BJ (cell line): ENCODE measurements at regions not wholly inside any gene's neighbourhood (a gene's known extent, or its start where the extent isn't known, plus 50 kb on each side); places are given as distances from the start of the nearest gene placed in this dataset.
A peak's percentile ranks its signal among the peaks of the same experiment; 100 is the strongest.

Experiments used
- CTCF ChIA-PET: fragments of 350-600 bp; formaldehyde crosslinking; extraction: SDS; loops from one replicate; lab custom pipeline; 2021; ENCODE audit warnings: antibody characterized with exemption, inconsistent platforms; lab: Yijun Ruan, JAX
- POLR2A ChIA-PET: fragments of 300-600 bp; sonication (Branson Sonifier 250); formaldehyde crosslinking; extraction: SDS; loops from one replicate; lab custom pipeline; 2021; ENCODE audit warnings: antibody characterized with exemption; lab: Charles Lee
- DNase-seq: peaks from one replicate; pipeline ENCODE4 v3.0.0-alpha.2; 2011; ENCODE audit warnings: low read depth
- H3K27me3 ChIP-seq: 2 replicates; pipeline ENCODE4 v1.6.0; 2011; ENCODE audit warnings: low read length; ENCODE audit not compliant: control insufficient read depth, insufficient read depth
- H3K36me3 ChIP-seq: 2 replicates; pipeline ENCODE4 v1.5.1; 2011; ENCODE audit warnings: low read length; ENCODE audit not compliant: control insufficient read depth, insufficient read depth
- H3K4me3 ChIP-seq: 2 replicates; pipeline ENCODE4 v1.5.1; 2011; ENCODE audit warnings: low read depth, mild to moderate bottlenecking, control low read depth, low read length
- CTCF ChIP-seq: IDR thresholded peaks from 2 replicates; pipeline ENCODE4 v1.5.1; 2011; ENCODE audit warnings: low read depth, mild to moderate bottlenecking, control low read depth, inconsistent platforms, low read length, moderate library complexity; ENCODE audit not compliant: insufficient read depth

DNA sequence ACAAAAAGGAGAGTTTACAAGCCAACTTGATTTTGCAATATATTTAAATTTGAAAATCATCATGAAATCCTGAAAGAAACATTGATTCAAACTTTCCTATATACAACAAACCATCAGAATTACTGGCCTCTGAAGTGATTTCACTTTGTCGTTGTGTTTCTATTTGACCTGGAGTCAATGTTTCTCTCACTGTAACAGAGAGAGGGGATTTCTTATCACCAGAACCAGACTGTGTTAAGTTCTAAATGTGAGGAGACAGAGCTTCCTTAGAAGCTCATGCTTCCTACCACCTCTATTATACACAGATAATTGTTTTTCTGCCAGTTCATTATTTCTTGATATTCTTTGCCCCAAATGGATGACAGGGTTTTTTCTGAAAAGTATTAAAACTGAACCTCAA lies 245.0 kb upstream of the RND3 start:
- Histone ChIP-seq H3K27me3 (no peaks in the 10 kb centered on the region), H3K4me3 (no peak overlapping the region), H3K36me3 (no peaks in the 10 kb centered on the region)
- DNase-seq = no peak
- ChIA-PET POLR2A (no interaction called here), CTCF (interaction anchor here (1.1 to 1.6 kb wide), 2 partner anchors 13 to 178 kb away, joined by 3 to 4 read pairs; no protein-coding TSS in a partner anchor)
- no peak for TF ChIP-seq CTCF

- Histone ChIP-seq H3K36me3 (no peaks in the 10 kb centered on the region), H3K27me3 (no peaks in the 10 kb centered on the region), H3K4me3 (no peak overlapping the region)
- CTCF ChIA-PET = interaction anchor here (0.7 to 1.6 kb wide), 3 partner anchors 13 to 179 kb away, joined by 3 to 4 read pairs (median 3); no protein-coding TSS in a partner anchor
- POLR2A ChIA-PET = no interaction called here
- no peak for TF ChIP-seq CTCF
- DNase-seq = peak; percentile 28
These were observed 244.6 kb upstream of the RND3 start for GRCh38 chr2:150732064-150732463.

DNA sequence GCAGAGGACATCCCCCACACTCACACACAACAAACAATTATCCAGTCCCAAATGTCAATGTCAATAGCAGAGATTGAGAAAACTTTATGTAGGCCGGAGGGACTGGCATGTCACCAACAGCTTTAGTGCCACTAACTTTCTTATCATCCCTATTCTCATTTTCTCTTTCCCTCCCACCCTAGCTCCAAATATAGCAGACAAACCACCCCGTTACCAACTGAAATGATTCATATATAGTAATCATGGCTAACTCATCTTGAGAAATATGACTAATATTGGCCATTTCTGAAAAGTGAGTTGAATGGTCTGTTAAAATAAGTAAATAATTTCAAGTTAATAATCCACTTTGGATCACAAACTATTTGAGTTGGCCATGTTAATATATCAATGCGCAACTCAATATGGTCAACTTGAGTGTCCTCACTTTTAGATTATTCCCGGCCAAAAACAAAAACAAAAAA lies 242.1 kb upstream of the RND3 start:
- no peak for TF ChIP-seq CTCF
- DNase-seq = no peak
- H3K4me3 ChIP-seq = no peak overlapping the region
- no peaks in the 10 kb centered on the region for H3K36me3 ChIP-seq
- ChIA-PET POLR2A (no interaction called here), CTCF (no interaction called here)
- H3K27me3 ChIP-seq = no peaks in the 10 kb centered on the region

- ChIA-PET POLR2A (no interaction called here), CTCF (no interaction called here)
- no peaks in the 10 kb centered on the region for H3K27me3 ChIP-seq
- DNase-seq = no peak
- H3K36me3 ChIP-seq = no peaks in the 10 kb centered on the region
- no peak overlapping the region for H3K4me3 ChIP-seq
- no peak for TF ChIP-seq CTCF
These were observed 230.8 kb upstream of the RND3 start for GRCh38 chr2:150718280-150718679.

- Histone ChIP-seq H3K27me3 (no peaks in the 10 kb centered on the region), H3K4me3 (no peak overlapping the region), H3K36me3 (no peaks in the 10 kb centered on the region)
- DNase-seq = peak; percentile 7
- CTCF ChIA-PET = interaction anchor here (0.6 kb wide), 1 partner anchor 18 kb away, joined by 3 read pairs; no protein-coding TSS in a partner anchor
- POLR2A ChIA-PET = no interaction called here
- TF ChIP-seq CTCF = no peak
These were observed 228.7 kb upstream of the RND3 start for GRCh38 chr2:150716186-150716585.
